Hepatocyte (in vitro differentiated cells): ENCODE measurements at regions not wholly inside any gene's neighbourhood (a gene's known extent, or its start where the extent isn't known, plus 50 kb on each side); places are given as distances from the start of the nearest gene placed in this dataset.

Experiments
- DNase-seq: peaks from one replicate; pipeline ENCODE4 v3.0.0-alpha.2; 2016; ENCODE audit warnings: low spot score
- H2AFZ ChIP-seq: fragments of 200-600 bp; sonication (generic); 2 replicates; pipeline ENCODE4 v1.6.0; 2016; ENCODE audit warnings: antibody characterized with exemption, mild to moderate bottlenecking
- H3K27ac ChIP-seq: fragments of 200-600 bp; sonication (generic); 2 replicates; pipeline ENCODE4 v1.5.1; 2016; ENCODE audit warnings: mild to moderate bottlenecking
- H3K27me3 ChIP-seq: fragments of 200-600 bp; sonication (generic); 2 replicates; pipeline ENCODE4 v1.6.1; 2016
- H3K36me3 ChIP-seq: fragments of 200-600 bp; sonication (generic); replicated peaks from 2 replicates; pipeline ENCODE4 v1.5.1; 2016; ENCODE audit warnings: low read depth; ENCODE audit not compliant: insufficient read depth
- H3K4me1 ChIP-seq: fragments of 200-600 bp; sonication (generic); 2 replicates; pipeline ENCODE4 v1.5.1; 2016; ENCODE audit warnings: mild to moderate bottlenecking, moderate library complexity; ENCODE audit not compliant: insufficient read depth
- H3K4me2 ChIP-seq: fragments of 200-600 bp; sonication (generic); 2 replicates; pipeline ENCODE4 v1.6.0; 2016
- H3K4me3 ChIP-seq: fragments of 200-600 bp; sonication (generic); 2 replicates; pipeline ENCODE4 v1.5.1; 2016; ENCODE audit warnings: mild to moderate bottlenecking
- H3K79me2 ChIP-seq: fragments of 200-600 bp; sonication (generic); 2 replicates; pipeline ENCODE4 v1.6.0; 2017; ENCODE audit warnings: mild to moderate bottlenecking
- H3K9me2 ChIP-seq: fragments of 200-600 bp; sonication (generic); replicated peaks from 2 replicates; pipeline ENCODE4 v1.6.0; 2017; ENCODE audit warnings: mild to moderate bottlenecking; ENCODE audit not compliant: insufficient read depth
- H3K9me3 ChIP-seq: fragments of 200-600 bp; sonication (generic); 2 replicates; pipeline ENCODE4 v1.5.1; 2016; ENCODE audit warnings: low read depth, mild to moderate bottlenecking
- H4K20me1 ChIP-seq: fragments of 200-600 bp; sonication (generic); 2 replicates; pipeline ENCODE4 v1.6.0; 2016; ENCODE audit warnings: mild to moderate bottlenecking; ENCODE audit not compliant: insufficient read depth, poor library complexity, severe bottlenecking
- CTCF ChIP-seq: fragments of 200-600 bp; sonication (generic); IDR thresholded peaks from 2 replicates; pipeline ENCODE4 v1.5.1; 2016; ENCODE audit warnings: antibody characterized with exemption, mild to moderate bottlenecking; ENCODE audit not compliant: poor library complexity
- EZH2 ChIP-seq: fragments of 200-600 bp; sonication (generic); IDR thresholded peaks from 2 replicates; pipeline ENCODE4 v1.6.1; 2016; ENCODE audit warnings: antibody characterized with exemption, mild to moderate bottlenecking, borderline replicate concordance
- EZH2phosphoT487 ChIP-seq: fragments of 200-600 bp; sonication (generic); IDR thresholded peaks from one replicate; pipeline ENCODE4 v1.6.1; 2018; ENCODE audit warnings: antibody characterized with exemption, mild to moderate bottlenecking, low read depth, moderate library complexity; ENCODE audit not compliant: unreplicated experiment, severe bottlenecking
- WGBS: methylation state at CpG from one replicate; pipeline ENCODE4 v1.1.6; 2016; ENCODE audit warnings: low lambda C conversion rate; ENCODE audit errors: missing lambda C conversion rate; 5-methylcytosine and 5-hydroxymethylcytosine counted together

DNA sequence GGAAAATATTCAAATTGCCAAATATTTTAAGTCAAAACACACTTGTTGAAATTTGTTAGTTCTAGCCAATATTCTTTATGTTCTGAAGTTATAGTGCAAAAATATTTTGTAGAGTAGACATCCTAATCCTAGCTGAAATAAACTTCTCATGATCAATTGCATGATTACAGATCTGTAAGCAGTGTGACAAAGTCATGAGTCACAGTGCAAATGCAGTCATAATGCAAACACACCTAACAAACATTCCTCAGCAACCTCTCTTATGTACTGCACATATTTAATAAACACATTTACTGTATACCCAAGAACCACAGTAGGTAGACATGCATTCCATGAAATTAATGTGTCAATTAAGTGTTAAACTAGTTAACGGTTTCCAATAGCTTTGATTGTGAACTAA lies 1857.4 kb downstream of the NCAM2 start:
- Histone ChIP-seq H3K4me2 (no peak overlapping the region), H3K4me1 (no peaks in the 10 kb centered on the region), H3K27ac (no peak overlapping the region), H3K36me3 (no peaks in the 10 kb centered on the region), H3K9me2 (no peaks in the 10 kb centered on the region), H3K9me3 (no peaks in the 10 kb centered on the region), H2AFZ (no peak overlapping the region), H3K79me2 (no peaks in the 10 kb centered on the region), H3K4me3 (no peak overlapping the region), H3K27me3 (no peaks in the 10 kb centered on the region), H4K20me1 (no peaks in the 10 kb centered on the region)
- 67% methylated on average over 1 of the region's 1 CpG for WGBS
- no peak for DNase-seq
- no peak for TF ChIP-seq CTCF
- TF ChIP-seq EZH2, result no peak
- no peak for TF ChIP-seq EZH2phosphoT487

DNA sequence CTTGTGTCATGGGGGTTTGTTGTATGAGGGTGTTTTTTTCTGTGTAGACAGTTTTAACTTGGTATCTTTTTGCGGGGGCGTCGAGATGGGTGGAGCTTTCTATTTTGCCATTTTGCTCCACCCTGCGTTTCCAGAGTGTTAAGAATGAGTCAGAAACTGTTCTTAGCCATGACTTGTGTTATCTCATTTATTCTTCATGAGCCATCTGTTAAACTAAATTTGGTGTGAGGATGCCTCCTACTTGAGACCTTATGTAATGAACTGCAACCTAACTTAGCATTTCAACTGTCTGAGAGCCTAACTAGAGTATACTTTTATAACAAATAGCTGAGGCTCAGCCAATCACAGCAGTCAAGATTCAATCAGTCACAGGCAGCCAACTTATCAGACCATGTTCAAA lies 1873.5 kb downstream of the NCAM2 start:
- 83% methylated on average over 4 of the region's 4 CpGs for WGBS
- Histone ChIP-seq H3K4me2 (no peak overlapping the region), H2AFZ (no peak overlapping the region), H3K36me3 (no peaks in the 10 kb centered on the region), H3K9me2 (no peaks in the 10 kb centered on the region), H3K27ac (no peak overlapping the region), H4K20me1 (no peaks in the 10 kb centered on the region), H3K4me1 (no peaks in the 10 kb centered on the region), H3K79me2 (no peaks in the 10 kb centered on the region), H3K4me3 (no peak overlapping the region), H3K27me3 (no peaks in the 10 kb centered on the region), H3K9me3 (no peaks in the 10 kb centered on the region)
- no peak for DNase-seq
- no peak for TF ChIP-seq EZH2
- TF ChIP-seq CTCF, result no peak
- TF ChIP-seq EZH2phosphoT487, result no peak

GRCh38 chr21:22880573-22880972 lies 1882.4 kb downstream of the NCAM2 start:
- Histone ChIP-seq H3K27me3 (no peaks in the 10 kb centered on the region), H3K9me2 (no peaks in the 10 kb centered on the region), H3K36me3 (no peaks in the 10 kb centered on the region), H3K27ac (no peak overlapping the region), H3K4me1 (no peaks in the 10 kb centered on the region), H2AFZ (no peak overlapping the region), H3K9me3 (no peaks in the 10 kb centered on the region), H4K20me1 (no peaks in the 10 kb centered on the region), H3K79me2 (no peaks in the 10 kb centered on the region), H3K4me3 (no peak overlapping the region), H3K4me2 (no peak overlapping the region)
- DNase-seq, result no peak
- 77% methylated on average over 1 of the region's 1 CpG for WGBS
- TF ChIP-seq EZH2 (no peak), EZH2phosphoT487 (no peak), CTCF (no peak)

DNA sequence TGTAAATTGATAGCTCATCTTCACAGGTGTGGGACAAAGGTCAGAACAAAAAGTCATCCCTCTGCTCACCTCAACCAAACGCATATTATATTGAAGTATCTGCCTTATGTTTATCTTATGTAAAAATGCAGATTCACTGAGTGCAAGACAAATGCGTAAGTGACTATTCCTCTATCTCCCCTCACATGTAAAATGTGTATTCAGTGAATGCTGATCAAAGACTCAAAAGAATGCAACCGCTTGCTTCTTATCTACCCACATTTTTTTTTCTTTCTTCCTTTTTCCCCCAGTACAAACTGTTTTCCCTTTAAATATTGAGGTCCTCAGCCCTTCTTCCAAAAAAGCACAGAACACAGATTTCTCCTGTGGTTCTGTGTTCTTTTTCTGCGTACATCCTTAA lies 1882.9 kb downstream of the NCAM2 start:
- TF ChIP-seq CTCF, result no peak
- no peak for TF ChIP-seq EZH2
- no peak for TF ChIP-seq EZH2phosphoT487
- no peaks in the 10 kb centered on the region for H3K4me1 ChIP-seq
- no peaks in the 10 kb centered on the region for H3K27me3 ChIP-seq
- WGBS, result 45% methylated on average over 4 of the region's 4 CpGs
- no peaks in the 10 kb centered on the region for H3K36me3 ChIP-seq
- DNase-seq, result no peak
- no peak overlapping the region for H3K4me2 ChIP-seq
- no peak overlapping the region for H3K27ac ChIP-seq
- H2AFZ ChIP-seq, result no peak overlapping the region
- H4K20me1 ChIP-seq, result no peaks in the 10 kb centered on the region
- H3K9me3 ChIP-seq, result no peaks in the 10 kb centered on the region
- no peaks in the 10 kb centered on the region for H3K9me2 ChIP-seq
- H3K79me2 ChIP-seq, result no peaks in the 10 kb centered on the region
- no peak overlapping the region for H3K4me3 ChIP-seq
